ENCODE measurements at regions not wholly inside any gene's neighbourhood (a gene's known extent, or its start where the extent isn't known, plus 50 kb on each side); places are given as distances from the start of the nearest gene placed in this dataset.

DNA sequence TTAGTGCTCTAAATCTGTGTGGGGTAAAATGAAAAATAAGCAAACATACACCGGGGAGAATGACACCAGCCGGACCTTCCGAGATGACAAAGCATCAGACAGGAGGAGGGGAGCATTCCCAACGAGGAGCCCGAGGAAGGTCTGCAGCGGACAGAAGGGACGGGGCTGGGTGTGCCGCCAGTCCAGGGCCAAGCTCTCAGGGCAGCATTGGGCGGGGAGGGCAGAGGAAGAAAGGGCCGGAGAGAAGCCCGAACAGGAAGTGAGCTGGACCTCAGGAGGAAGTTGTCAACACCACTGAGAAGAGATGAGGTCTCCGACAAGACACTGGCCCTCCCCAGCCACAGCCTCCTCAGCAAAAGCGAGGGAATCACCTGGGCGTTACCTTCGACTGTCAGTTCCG lies 182.6 kb upstream of the RNF32 start:
- no peak overlapping the region for H3K27ac ChIP-seq (ENCODE audit: low read depth, low read length)
- no peaks in the 10 kb centered on the region for H3K36me3 ChIP-seq (ENCODE audit: insufficient read depth, low read length)
- no peaks in the 10 kb centered on the region for H3K4me1 ChIP-seq (ENCODE audit: insufficient read depth, low read length)
- peaks cover 4 to 7% of the 10 kb centered on the region in 2 donors for H3K27me3 Mint-ChIP-seq
- no peaks in the 10 kb centered on the region for H3K36me3 Mint-ChIP-seq
- no peaks in the 10 kb centered on the region for H3K9me3 Mint-ChIP-seq
- H3K27ac Mint-ChIP-seq: no peak overlapping the region
- H3K4me1 Mint-ChIP-seq: no peaks in the 10 kb centered on the region
- POLR2A ChIA-PET: no interaction called here
- H3K4me3 ChIP-seq (ENCODE audit: low read length): no peak overlapping the region
- CTCF ChIA-PET: no interaction called here
- no peak overlapping the region for H3K4me3 Mint-ChIP-seq
- no peak for DNase-seq
- H3K9me3 ChIP-seq (ENCODE audit: low read length): no peaks in the 10 kb centered on the region
- H3K27me3 ChIP-seq (ENCODE audit: insufficient read depth, low read length, poor library complexity, severe bottlenecking): peaks cover 5% of the 10 kb centered on the region

- H3K36me3 ChIP-seq (ENCODE audit: insufficient read depth, low read length): no peaks in the 10 kb centered on the region
- no peaks in the 10 kb centered on the region for H3K4me1 ChIP-seq (ENCODE audit: insufficient read depth, low read length)
- Mint-ChIP-seq H3K36me3 (no peaks in the 10 kb centered on the region), H3K27me3 (peaks cover 4 to 15% of the 10 kb centered on the region in 2 donors), H3K4me3 (no peak overlapping the region), H3K27ac (no peak overlapping the region), H3K9me3 (no peaks in the 10 kb centered on the region), H3K4me1 (no peaks in the 10 kb centered on the region)
- ChIA-PET CTCF (no interaction called here), POLR2A (no interaction called here)
- H3K27me3 ChIP-seq (ENCODE audit: insufficient read depth, low read length, poor library complexity, severe bottlenecking): peaks cover 5% of the 10 kb centered on the region
- H3K4me3 ChIP-seq (ENCODE audit: low read length): no peak overlapping the region
- H3K27ac ChIP-seq (ENCODE audit: low read depth, low read length): no peak overlapping the region
- DNase-seq: no peak
- no peaks in the 10 kb centered on the region for H3K9me3 ChIP-seq (ENCODE audit: low read length)
Measured at GRCh38 chr7:156456503-156457115, 184.0 kb upstream of the RNF32 start.

DNA sequence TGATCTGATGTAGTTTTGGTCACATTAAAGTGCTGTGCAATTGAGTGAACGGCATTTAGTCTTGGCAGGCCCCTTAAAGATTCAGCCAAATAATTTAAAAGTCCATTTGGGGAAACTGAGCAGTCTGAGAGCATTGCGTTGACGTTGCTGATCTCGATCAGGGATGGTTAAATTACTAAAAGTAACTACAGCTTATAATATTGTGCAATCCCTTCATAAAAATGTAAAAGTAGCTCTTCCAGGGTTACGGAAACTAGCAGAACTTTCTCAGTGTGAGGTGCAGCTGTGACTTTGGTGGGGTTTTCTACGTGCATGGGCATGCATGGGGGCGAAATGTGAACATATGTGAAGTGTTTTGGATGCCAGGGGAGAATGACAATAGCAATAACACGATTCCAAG lies 184.5 kb upstream of the RNF32 start:
- no peak overlapping the region for H3K27ac Mint-ChIP-seq
- Histone ChIP-seq H3K27ac (ENCODE audit: low read depth, low read length) (no peak overlapping the region), H3K27me3 (ENCODE audit: insufficient read depth, low read length, poor library complexity, severe bottlenecking) (peaks cover 5% of the 10 kb centered on the region), H3K4me3 (ENCODE audit: low read length) (no peak overlapping the region), H3K9me3 (ENCODE audit: low read length) (no peaks in the 10 kb centered on the region), H3K36me3 (ENCODE audit: insufficient read depth, low read length) (no peaks in the 10 kb centered on the region), H3K4me1 (ENCODE audit: insufficient read depth, low read length) (no peaks in the 10 kb centered on the region)
- no peak overlapping the region for H3K4me3 Mint-ChIP-seq
- H3K27me3 Mint-ChIP-seq: peaks cover 4 to 15% of the 10 kb centered on the region in 2 donors
- ChIA-PET CTCF (no interaction called here), POLR2A (no interaction called here)
- H3K9me3 Mint-ChIP-seq: no peaks in the 10 kb centered on the region
- DNase-seq: no peak
- H3K4me1 Mint-ChIP-seq: no peaks in the 10 kb centered on the region
- no peaks in the 10 kb centered on the region for H3K36me3 Mint-ChIP-seq

- peaks cover 0 to 1% (median 0%) of the 10 kb centered on the region in 5 donors for H3K9me3 Mint-ChIP-seq
Measured at GRCh38 chr7:156450473-156450872, 190.1 kb upstream of the RNF32 start.

DNA sequence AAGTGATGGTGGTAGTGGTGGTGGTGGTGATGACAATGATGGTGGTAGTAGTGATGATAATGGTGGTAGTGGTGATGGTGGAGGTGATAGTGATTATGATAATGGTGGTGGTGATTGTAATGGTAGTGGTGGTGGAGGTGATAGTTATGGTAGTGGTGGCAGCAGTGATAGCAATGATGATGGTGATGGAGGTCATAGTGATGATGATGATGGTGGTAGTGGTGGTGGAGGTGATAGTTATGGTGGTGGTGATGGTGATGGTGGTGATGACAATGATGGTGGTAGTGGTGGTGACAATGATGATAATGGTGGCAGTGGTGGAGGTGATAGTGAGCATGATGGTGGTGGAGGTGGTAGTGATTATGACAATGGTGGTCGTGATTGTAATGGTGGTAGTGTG lies 191.7 kb upstream of the RNF32 start:
- Histone ChIP-seq H3K27ac (ENCODE audit: low read depth, low read length) (no peak overlapping the region), H3K36me3 (ENCODE audit: insufficient read depth, low read length) (no peaks in the 10 kb centered on the region), H3K9me3 (ENCODE audit: low read length) (no peaks in the 10 kb centered on the region), H3K4me1 (ENCODE audit: insufficient read depth, low read length) (no peaks in the 10 kb centered on the region), H3K4me3 (ENCODE audit: low read length) (no peak overlapping the region), H3K27me3 (ENCODE audit: insufficient read depth, low read length, poor library complexity, severe bottlenecking) (peaks cover 5% of the 10 kb centered on the region)
- H3K36me3 Mint-ChIP-seq: no peaks in the 10 kb centered on the region
- no peak for DNase-seq
- H3K9me3 Mint-ChIP-seq: peaks cover 0 to 1% (median 0%) of the 10 kb centered on the region in 5 donors
- ChIA-PET CTCF (no interaction called here), POLR2A (no interaction called here)
- no peaks in the 10 kb centered on the region for H3K4me1 Mint-ChIP-seq
- H3K27ac Mint-ChIP-seq: no peak overlapping the region
- peaks cover 2 to 8% of the 10 kb centered on the region in 2 donors for H3K27me3 Mint-ChIP-seq
- H3K4me3 Mint-ChIP-seq: no peak overlapping the region

More at GRCh38 chr7:156450473-156450872, 190.1 kb upstream of the RNF32 start:
- Histone ChIP-seq H3K27ac (ENCODE audit: low read depth, low read length) (no peak overlapping the region), H3K27me3 (ENCODE audit: insufficient read depth, low read length, poor library complexity, severe bottlenecking) (peaks cover 5% of the 10 kb centered on the region), H3K4me3 (ENCODE audit: low read length) (no peak overlapping the region), H3K4me1 (ENCODE audit: insufficient read depth, low read length) (no peaks in the 10 kb centered on the region), H3K9me3 (ENCODE audit: low read length) (no peaks in the 10 kb centered on the region), H3K36me3 (ENCODE audit: insufficient read depth, low read length) (no peaks in the 10 kb centered on the region)
- ChIA-PET CTCF (no interaction called here), POLR2A (no interaction called here)
- H3K4me1 Mint-ChIP-seq: no peaks in the 10 kb centered on the region
- peaks cover 2 to 9% of the 10 kb centered on the region in 2 donors for H3K27me3 Mint-ChIP-seq
- H3K36me3 Mint-ChIP-seq: no peaks in the 10 kb centered on the region
- no peak overlapping the region for H3K4me3 Mint-ChIP-seq
- no peak for DNase-seq
- no peak overlapping the region for H3K27ac Mint-ChIP-seq

DNA sequence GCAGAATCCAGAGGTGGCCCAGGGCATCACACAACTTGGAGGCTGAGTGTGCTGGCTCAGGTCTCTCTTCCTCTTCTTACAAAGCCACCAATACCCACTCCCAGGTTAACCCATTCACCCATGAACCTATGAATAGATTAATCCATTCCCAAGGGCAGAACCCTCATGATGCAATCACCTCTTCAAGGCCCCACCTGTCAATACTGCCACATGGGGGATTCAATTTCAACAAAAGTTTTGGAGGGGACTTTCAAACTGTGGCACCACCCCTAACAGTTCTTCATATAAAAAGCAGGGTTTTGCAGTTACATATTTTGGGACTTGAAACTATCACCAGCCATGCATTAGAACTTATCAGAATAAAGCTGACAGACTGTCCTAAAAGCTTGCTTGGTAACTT lies 193.6 kb upstream of the RNF32 start:
- ChIA-PET CTCF (no interaction called here), POLR2A (no interaction called here)
- Mint-ChIP-seq H3K4me1 (no peaks in the 10 kb centered on the region), H3K36me3 (no peaks in the 10 kb centered on the region), H3K4me3 (no peak overlapping the region), H3K9me3 (peaks cover 0 to 1% (median 0%) of the 10 kb centered on the region in 5 donors), H3K27me3 (peaks cover 4 to 9% of the 10 kb centered on the region in 2 donors), H3K27ac (no peak overlapping the region)
- Histone ChIP-seq H3K27me3 (ENCODE audit: insufficient read depth, low read length, poor library complexity, severe bottlenecking) (no peaks in the 10 kb centered on the region), H3K9me3 (ENCODE audit: low read length) (no peaks in the 10 kb centered on the region), H3K36me3 (ENCODE audit: insufficient read depth, low read length) (no peaks in the 10 kb centered on the region), H3K4me3 (ENCODE audit: low read length) (no peak overlapping the region), H3K27ac (ENCODE audit: low read depth, low read length) (no peak overlapping the region), H3K4me1 (ENCODE audit: insufficient read depth, low read length) (no peaks in the 10 kb centered on the region)
- no peak for DNase-seq

DNA sequence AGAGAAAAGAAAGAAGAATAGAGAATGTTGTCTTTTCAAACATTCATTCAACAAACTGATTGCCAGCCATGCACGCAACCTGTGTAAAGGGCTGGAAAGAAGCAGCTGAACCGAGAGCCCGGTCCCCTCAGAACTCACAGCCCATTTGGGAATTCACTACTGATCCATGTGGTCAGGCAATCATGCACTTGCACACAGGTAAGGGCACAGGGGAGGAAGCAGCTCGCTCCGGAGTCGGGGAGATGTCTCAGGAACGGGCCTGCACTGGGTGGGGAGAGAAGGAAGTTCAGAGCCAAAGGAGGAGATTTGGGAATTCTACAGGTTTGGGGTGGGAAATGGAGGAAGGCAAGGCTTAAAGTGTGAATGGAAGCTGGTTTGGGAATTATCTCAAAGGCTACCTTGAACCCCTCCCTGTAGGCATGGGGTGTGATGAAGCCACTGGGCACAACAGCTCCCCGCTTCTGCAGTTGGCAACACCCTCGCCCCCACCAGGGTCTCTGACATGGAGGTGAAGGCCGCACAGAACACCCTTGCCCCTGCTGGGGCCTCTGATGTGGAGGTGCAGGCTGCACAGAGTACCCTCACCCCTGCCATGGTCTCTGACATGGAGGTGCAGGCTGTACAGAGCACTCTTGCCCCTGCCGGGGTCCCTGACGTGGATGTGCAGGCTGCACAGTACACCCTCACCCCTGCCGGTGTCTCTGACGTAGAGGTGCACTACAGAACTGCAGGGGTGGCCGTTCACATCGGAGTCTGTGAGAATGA lies 194.4 kb upstream of the RNF32 start:
- CTCF ChIA-PET: no interaction called here
- no peak overlapping the region for H3K27ac Mint-ChIP-seq

DNA sequence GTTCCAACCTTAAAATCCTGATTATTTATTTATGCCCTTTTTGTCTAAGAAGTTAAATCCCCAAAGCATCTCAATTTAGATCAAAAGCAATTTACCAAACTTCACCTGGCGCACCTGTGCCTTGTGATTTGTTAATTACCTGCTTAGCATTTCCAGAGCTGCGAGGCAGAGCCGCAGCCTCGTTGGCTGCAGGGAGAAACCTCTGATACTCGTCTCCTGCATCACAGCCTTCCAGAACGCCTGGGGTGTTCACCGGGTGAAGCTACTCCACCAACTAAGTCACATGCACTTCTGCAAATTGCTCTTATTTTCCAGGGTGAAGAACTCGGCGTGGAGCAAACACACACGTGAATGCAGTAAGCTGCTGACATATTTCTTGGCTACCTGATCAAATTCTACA lies 198.1 kb upstream of the RNF32 start:
- no peak overlapping the region for H3K4me3 ChIP-seq (ENCODE audit: low read length)
- Mint-ChIP-seq H3K4me1 (no peaks in the 10 kb centered on the region), H3K9me3 (peaks cover 0 to 1% (median 0%) of the 10 kb centered on the region in 5 donors), H3K36me3 (no peaks in the 10 kb centered on the region), H3K27ac (no peak overlapping the region), H3K27me3 (peaks cover 4 to 9% of the 10 kb centered on the region in 2 donors), H3K4me3 (no peak overlapping the region)
- H3K27me3 ChIP-seq (ENCODE audit: insufficient read depth, low read length, poor library complexity, severe bottlenecking): no peaks in the 10 kb centered on the region
- no peaks in the 10 kb centered on the region for H3K36me3 ChIP-seq (ENCODE audit: insufficient read depth, low read length)
- H3K4me1 ChIP-seq (ENCODE audit: insufficient read depth, low read length): no peaks in the 10 kb centered on the region
- no peaks in the 10 kb centered on the region for H3K9me3 ChIP-seq (ENCODE audit: low read length)
- no peak overlapping the region for H3K27ac ChIP-seq (ENCODE audit: low read depth, low read length)
- ChIA-PET POLR2A (no interaction called here), CTCF (no interaction called here)
- no peak for DNase-seq

More for the DNA sequence above, 194.4 kb upstream of the RNF32 start:
- H3K4me3 ChIP-seq (ENCODE audit: low read length): no peak overlapping the region
- H3K27me3 Mint-ChIP-seq: peaks cover 4 to 9% of the 10 kb centered on the region in 2 donors
- no peaks in the 10 kb centered on the region for H3K4me1 ChIP-seq (ENCODE audit: insufficient read depth, low read length)
- no peaks in the 10 kb centered on the region for H3K36me3 ChIP-seq (ENCODE audit: insufficient read depth, low read length)
- peaks cover 0 to 1% (median 0%) of the 10 kb centered on the region in 5 donors for H3K9me3 Mint-ChIP-seq
- DNase-seq: no peak
- no peak overlapping the region for H3K27ac ChIP-seq (ENCODE audit: low read depth, low read length)
- no peaks in the 10 kb centered on the region for H3K4me1 Mint-ChIP-seq
- no peak overlapping the region for H3K4me3 Mint-ChIP-seq
- H3K27me3 ChIP-seq (ENCODE audit: insufficient read depth, low read length, poor library complexity, severe bottlenecking): no peaks in the 10 kb centered on the region
- no peaks in the 10 kb centered on the region for H3K36me3 Mint-ChIP-seq
- H3K9me3 ChIP-seq (ENCODE audit: low read length): no peaks in the 10 kb centered on the region
- POLR2A ChIA-PET: no interaction called here

Data from CD8-positive, alpha-beta memory T cell (primary cell).